NCI-H524 (cell line): ENCODE measurements at regions not wholly inside any gene's neighbourhood (a gene's known extent, or its start where the extent isn't known, plus 50 kb on each side); places are given as distances from the start of the nearest gene placed in this dataset.
"Not testable (repeated sequence)": the region's sequence is repeated elsewhere in the genome, so short reads cannot be mapped to it uniquely, and the experiment has no call there.

Source experiments
- DNase-seq, 2 experiments: peaks; one replicate each; lab custom pipeline; 2025; lab: John Stamatoyannopoulos, UW

DNA sequence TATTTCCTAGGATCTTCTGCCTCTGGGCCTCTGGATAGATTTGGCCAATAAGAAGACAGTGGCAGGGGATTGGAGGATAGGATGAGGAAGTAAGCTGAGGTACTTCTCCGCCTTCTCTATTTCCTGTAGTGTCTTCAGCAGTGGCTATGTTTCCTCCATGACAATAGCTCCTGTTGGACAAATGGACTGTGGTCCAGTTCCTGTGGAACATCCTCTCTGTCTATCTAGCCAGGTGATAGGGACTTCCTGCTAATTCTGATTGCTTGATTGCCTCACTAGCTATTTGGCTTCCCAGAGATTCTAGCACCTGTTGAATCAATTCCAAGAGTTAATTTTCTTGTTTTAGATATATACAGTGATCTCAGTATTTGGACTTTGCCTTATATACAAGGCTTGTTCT lies 456.2 kb upstream of the NECTIN3 start:
- no peak for DNase-seq

DNA sequence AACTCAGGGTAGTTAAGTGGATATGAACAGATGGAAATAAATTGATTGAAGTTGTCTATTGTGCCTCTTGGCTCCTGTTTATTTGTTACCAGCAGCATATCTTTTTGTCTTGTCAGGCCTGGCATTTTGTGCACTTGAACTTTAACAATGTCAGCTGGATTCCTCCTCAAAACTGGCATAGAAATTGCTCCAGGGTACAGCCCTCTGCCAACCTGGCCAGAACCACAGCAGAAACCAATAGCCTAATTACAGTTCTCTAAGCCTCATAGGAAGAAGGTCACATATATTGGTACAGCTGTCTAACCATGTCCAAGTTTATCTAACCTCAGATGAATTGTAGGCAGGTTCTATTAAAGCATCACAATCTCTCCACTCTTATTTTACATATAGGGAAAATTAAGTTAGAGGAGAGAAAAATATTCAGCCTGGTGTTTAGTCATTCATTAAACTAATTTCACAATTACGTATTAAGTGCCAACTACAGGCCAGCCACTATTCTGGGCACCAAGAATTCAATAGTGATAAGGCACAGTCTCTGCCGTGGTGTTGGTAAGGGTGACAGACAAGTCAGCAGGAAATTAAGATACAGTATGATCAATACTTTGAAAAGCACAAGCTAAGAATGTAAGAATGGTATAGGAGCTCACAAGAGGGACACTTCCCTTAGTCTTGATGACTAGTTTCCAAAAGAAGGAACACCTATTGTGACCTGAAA lies 452.9 kb upstream of the NECTIN3 start:
- DNase-seq: peak in 1 of 2 experiments; percentile 15

GRCh38 chr3:110620118-110620517 lies 451.5 kb upstream of the NECTIN3 start:
- peak in 1 of 2 experiments; percentile 30 for DNase-seq

DNA sequence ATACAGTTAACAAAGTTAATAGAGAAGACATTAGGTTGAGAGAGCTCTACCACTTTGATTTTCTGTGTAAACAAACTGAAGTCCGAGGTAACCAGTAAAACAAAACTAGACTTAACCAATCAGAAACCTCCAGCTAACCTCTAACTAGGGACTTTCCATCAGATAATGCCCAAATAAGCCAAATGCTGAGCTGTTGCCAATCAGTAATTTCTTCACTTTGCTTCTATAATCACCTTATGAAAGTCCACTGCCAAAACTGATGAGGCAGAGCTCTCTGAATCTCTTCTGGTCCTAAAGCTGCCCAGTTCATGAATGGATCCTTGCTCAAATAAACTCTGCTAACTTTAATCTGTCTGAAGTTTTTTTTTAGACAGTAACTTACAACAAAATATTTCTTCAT lies 448.0 kb upstream of the NECTIN3 start:
- no peak for DNase-seq

DNA sequence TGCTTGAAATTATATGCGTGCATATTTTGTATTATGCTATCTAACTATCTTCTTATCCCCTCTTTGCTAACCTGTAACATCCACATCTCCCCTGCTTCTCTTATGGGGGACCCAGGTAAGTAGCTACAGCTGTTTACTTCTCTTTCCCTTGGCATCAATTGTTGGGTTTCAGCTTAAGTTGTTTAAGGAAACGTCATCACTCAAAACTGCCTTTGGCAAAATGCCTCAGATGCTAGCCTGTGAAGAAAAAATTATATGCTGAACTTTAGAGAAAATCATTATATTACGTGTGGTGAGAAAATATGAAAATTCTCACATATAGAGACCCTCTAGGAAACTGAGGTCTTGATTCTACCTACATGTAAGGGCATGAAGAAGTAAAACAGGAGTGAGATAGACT lies 447.0 kb upstream of the NECTIN3 start:
- DNase-seq: no peak

DNA sequence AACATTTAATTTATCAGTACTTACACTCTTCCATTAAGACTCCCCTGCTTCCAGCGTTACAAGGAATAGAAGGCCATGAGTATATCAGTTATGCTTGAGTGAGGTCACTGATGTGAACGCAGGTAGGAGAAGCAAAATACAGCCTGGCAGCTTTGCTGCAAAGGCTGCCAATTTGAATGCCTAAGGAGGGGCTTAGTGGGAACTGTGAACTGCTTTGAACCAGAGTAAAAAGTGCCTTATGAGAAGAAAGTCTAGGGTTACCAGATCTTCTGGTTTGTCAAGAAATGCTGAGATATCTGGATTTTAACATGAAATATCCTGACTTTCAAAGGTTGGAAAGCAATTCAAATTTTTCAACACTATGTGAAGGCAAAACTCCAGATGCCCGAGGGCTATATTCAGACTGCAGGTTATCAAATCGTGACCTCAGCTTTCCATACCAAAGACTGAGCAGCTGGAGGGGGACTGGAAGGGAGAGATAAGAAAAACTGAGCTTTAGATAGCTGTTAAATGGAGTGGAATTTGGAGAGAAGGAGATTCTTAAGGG lies 446.3 kb upstream of the NECTIN3 start:
- no peak for DNase-seq

GRCh38 chr3:110626652-110627111 lies 444.9 kb upstream of the NECTIN3 start:
- DNase-seq: not testable (repeated sequence)

DNA sequence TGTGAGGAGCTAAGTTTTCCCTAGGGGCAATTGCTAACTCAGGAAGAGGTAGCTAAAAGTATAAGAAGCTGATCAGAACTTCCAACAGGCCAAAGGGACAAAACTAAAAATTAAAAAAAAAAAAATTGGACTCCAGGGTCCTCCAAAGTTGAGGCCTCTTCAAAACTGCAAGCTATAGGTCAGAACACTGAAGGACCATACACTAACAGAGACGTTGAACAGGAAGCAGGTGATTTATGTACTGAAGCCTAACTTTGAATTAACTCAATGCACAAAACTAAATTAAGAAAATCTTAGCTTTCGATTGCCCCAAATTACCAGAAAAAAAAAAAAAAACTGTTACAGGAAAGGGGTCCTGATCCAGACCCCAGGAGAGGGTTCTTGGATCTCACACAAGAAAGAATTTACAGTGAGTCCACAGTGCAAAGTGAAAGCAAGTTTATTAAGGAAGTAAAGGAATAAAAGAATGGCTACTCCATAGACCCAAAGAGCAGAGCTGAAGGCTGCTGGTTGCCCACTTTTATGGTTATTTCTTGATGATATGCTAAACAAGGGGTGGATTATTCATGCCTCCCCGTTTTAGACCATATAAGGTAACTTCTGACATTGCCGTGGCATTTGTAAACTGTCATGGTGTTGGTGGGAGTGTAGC lies 442.8 kb upstream of the NECTIN3 start:
- DNase-seq: no peak

- no peak for DNase-seq
These were observed 441.7 kb upstream of the NECTIN3 start for GRCh38 chr3:110629917-110630316.

DNA sequence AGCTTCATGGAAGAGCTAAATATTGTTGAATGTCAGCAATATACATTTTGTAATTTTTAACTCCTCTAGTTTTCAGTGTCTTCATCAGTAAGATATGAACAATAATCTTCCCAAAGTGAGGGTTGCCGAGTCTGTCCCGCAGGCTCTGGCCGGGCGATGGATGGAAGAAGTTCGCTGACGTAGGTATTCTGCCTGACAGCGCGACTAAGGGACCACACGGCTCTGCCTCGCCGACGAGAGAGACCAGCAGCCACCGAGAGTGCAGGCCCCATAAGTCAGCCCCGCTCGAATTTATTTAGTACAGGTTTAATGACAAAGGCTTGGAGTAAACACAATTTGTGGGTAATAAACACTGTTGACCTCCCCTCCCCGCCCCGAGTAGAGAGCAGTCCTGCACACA lies 427.4 kb upstream of the NECTIN3 start:
- DNase-seq: no peak

GRCh38 chr3:110646055-110646454 lies 425.6 kb upstream of the NECTIN3 start:
- DNase-seq: no peak

- DNase-seq: no peak
These were observed 425.1 kb upstream of the NECTIN3 start for GRCh38 chr3:110646496-110646895.

- no peak for DNase-seq
These were observed 424.0 kb upstream of the NECTIN3 start for GRCh38 chr3:110647586-110647985.

DNA sequence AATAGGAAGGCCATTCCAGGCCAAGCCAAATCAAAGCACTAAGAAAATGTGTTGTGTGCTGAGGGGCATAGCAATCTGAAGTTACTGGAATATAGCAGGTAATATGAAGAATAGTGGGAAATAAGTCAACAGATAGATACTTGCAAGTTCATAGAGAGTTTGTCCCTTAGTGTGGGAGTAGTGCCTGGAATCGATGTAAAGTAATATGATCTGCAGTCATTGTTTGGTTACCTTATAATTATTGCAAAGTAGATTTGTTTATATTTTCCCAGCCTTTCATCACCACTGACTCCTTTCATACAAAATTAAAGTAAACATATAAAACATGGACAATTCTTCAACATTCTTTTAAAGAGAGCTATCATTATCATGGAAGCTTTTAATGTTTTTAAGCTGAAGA lies 420.9 kb upstream of the NECTIN3 start:
- no peak for DNase-seq

GRCh38 chr3:110654843-110655502 lies 416.6 kb upstream of the NECTIN3 start:
- DNase-seq: no peak

GRCh38 chr3:110656394-110657025 lies 415.1 kb upstream of the NECTIN3 start:
- DNase-seq: no peak

DNA sequence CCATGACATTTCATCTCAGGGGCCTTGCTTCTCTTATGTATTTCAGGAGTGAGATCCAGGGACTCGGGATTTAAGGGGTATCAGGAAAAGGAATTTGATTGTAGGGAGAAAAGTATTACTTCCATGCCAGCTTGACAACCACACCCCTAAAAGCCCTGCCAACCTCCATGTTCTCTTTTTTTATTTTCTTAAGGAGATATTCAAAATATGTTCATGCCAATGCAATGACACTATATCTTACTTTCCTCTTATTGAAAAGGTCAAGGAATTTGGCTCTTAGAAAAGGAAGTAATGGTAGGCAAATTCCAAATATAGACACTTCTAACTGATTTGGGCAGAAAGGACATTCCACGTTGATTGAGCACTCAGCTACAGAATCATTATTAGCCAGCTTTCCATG lies 407.5 kb upstream of the NECTIN3 start:
- DNase-seq: no peak

- DNase-seq: no peak
These were observed 405.1 kb upstream of the NECTIN3 start for GRCh38 chr3:110666495-110666894.

DNA sequence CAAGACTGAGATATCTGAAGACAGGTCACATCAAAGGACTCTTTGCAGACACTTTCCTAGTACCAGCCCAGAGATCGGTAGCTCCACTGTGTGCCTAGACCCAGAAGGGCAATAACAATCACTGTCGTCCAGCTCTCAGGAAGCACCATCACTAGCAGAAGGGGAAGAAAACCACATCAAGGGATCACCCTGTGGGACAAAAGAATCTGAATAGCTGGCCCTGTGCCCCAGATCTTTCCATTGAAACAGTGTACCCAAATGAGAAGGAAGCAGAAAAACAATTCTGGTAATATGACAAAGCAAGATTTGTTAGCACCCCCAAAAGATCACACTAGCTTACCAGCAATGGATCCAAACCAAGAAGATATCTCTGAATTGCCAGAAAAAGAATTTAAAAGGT lies 404.4 kb upstream of the NECTIN3 start:
- DNase-seq: no peak

DNA sequence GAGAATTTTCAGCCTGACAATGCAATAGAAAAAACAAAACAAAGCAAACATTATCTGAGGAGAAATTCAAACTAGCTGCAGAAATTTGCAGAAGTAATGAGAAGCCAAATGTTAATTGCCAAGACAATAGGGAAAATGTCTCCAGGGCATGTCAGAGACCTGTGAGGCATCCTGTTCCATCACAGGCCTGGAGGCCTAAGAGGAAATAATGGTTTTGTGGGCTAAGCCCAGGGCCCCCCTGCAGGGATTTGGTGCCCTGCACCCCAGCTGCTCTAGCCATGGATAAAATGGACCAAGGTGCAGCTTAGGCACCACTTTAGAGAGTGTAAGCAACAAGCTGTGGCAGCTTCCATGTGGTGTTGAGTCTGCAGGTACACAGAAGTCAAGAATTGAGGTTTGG lies 401.2 kb upstream of the NECTIN3 start:
- no peak for DNase-seq

DNA sequence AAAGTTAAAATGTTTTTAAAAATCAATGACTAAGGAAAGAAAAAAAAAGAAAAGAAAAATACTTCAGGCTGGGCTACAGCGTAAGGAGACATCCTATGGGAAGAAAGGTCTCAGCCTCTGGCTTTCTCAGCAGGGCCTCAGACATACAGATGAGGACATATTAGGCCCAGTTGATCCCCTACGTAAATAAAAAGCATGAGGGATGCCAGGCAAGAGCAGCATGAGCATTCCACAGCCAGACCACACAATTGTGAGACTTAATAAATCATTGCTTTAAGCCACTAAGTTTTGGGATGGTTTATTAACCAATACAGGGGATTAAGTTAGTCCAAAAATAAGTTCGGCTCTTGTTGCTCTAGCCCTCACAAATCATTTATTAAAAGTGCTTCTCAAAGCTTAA lies 394.1 kb upstream of the NECTIN3 start:
- DNase-seq: no peak

DNA sequence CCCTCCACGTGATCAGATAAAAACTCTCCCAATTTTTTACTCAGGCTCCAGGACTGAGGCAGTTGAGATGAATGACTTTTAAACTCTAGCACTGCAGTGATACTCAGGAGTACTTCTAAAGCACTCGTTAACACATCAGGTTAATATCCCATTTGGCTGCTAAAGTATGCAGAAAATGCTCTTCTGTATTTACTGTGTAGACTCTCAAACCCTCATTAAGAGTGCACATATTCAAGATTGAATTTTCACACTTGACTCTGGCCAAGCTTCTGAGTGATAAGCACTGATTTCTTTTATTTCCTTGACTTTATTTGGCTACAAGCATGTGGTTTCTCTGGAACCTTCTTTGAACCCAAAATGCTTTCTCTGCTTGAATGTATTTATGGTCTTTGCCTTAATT lies 392.3 kb upstream of the NECTIN3 start:
- DNase-seq: no peak
